SU-DHL-6 (cell line): ENCODE measurements at regions not wholly inside any gene's neighbourhood (a gene's known extent, or its start where the extent isn't known, plus 50 kb on each side); places are given as distances from the start of the nearest gene placed in this dataset.

ENCODE experiments used
- H2AFZ ChIP-seq: fragments of 200-600 bp; sonication (generic); 2 replicates; pipeline ENCODE4 v1.6.1; 2014; ENCODE audit warnings: low read depth, mild to moderate bottlenecking, moderate library complexity, mixed read lengths, antibody characterized with exemption, low read length; ENCODE audit not compliant: severe bottlenecking
- H3F3A ChIP-seq: fragments of 200-600 bp; shearing (Covaris generic); 2 replicates; pipeline ENCODE4 v1.6.0; 2016; ENCODE audit warnings: antibody characterized with exemption, mild to moderate bottlenecking; ENCODE audit not compliant: insufficient read depth
- H3K27ac ChIP-seq: fragments of 200-600 bp; sonication (generic); 2 replicates; pipeline ENCODE4 v1.5.1; 2016; ENCODE audit warnings: low read depth, mild to moderate bottlenecking, low read length, moderate library complexity, mixed read lengths
- H3K27me3 ChIP-seq: fragments of 200-600 bp; sonication (generic), shearing (Covaris generic); 2 replicates; pipeline ENCODE4 v1.6.0; 2014; ENCODE audit warnings: mild to moderate bottlenecking, low read length
- H3K36me3 ChIP-seq: fragments of 200-600 bp; sonication (generic); 2 replicates; pipeline ENCODE4 v1.6.1; 2014; ENCODE audit warnings: mild to moderate bottlenecking, low read length, mixed read lengths
- H3K4me2 ChIP-seq: fragments of 300-600, 200-600 bp; shearing (Covaris generic), sonication (generic); 2 replicates; pipeline ENCODE4 v1.6.0; 2014; ENCODE audit warnings: low read length, low read depth, mild to moderate bottlenecking; ENCODE audit not compliant: poor library complexity, severe bottlenecking
- H3K4me3 ChIP-seq: fragments of 200-600 bp; sonication (generic); 2 replicates; pipeline ENCODE4 v1.5.1; 2014; ENCODE audit warnings: antibody characterized with exemption, low read length, mild to moderate bottlenecking, mixed read lengths; ENCODE audit not compliant: insufficient read depth, poor library complexity, severe bottlenecking
- H3K79me2 ChIP-seq: fragments of 200-600 bp; sonication (generic); 2 replicates; pipeline ENCODE4 v1.6.1; 2014; ENCODE audit warnings: mild to moderate bottlenecking, low read length, moderate library complexity; ENCODE audit not compliant: insufficient read depth
- H3K9ac ChIP-seq: fragments of 200-600 bp; sonication (generic); 2 replicates; pipeline ENCODE4 v1.7.0; 2014; ENCODE audit warnings: mild to moderate bottlenecking, low read length
- H3K9me2 ChIP-seq: fragments of 200-600 bp; sonication (generic); replicated peaks from 2 replicates; pipeline ENCODE4 v1.6.1; 2014; ENCODE audit warnings: low read length; ENCODE audit not compliant: insufficient read depth
- H3K9me3 ChIP-seq: fragments of 200-600 bp; sonication (generic); 2 replicates; pipeline ENCODE4 v1.6.1; 2014; ENCODE audit warnings: low read length, mixed read lengths; ENCODE audit not compliant: insufficient read depth
- H4K20me1 ChIP-seq: fragments of 200-600 bp; sonication (generic); 2 replicates; pipeline ENCODE4 v1.6.1; 2014; ENCODE audit warnings: low read depth, mild to moderate bottlenecking, antibody characterized with exemption, low read length, moderate library complexity, mixed read lengths
- CTCF ChIP-seq: fragments of 200-600 bp; sonication (generic); IDR thresholded peaks from one replicate; pipeline ENCODE4 v1.5.1; 2017; ENCODE audit warnings: antibody characterized with exemption, mild to moderate bottlenecking, low read length, moderate library complexity; ENCODE audit not compliant: insufficient read depth, poor library complexity, severe bottlenecking
- EZH2phosphoT487 ChIP-seq: fragments of 200-600 bp; sonication (generic), shearing (Covaris generic); conservative IDR thresholded peaks from 2 replicates; pipeline ENCODE4 v1.6.1; 2018; ENCODE audit warnings: mild to moderate bottlenecking, antibody characterized with exemption, low read length, moderate library complexity, mixed read lengths

DNA sequence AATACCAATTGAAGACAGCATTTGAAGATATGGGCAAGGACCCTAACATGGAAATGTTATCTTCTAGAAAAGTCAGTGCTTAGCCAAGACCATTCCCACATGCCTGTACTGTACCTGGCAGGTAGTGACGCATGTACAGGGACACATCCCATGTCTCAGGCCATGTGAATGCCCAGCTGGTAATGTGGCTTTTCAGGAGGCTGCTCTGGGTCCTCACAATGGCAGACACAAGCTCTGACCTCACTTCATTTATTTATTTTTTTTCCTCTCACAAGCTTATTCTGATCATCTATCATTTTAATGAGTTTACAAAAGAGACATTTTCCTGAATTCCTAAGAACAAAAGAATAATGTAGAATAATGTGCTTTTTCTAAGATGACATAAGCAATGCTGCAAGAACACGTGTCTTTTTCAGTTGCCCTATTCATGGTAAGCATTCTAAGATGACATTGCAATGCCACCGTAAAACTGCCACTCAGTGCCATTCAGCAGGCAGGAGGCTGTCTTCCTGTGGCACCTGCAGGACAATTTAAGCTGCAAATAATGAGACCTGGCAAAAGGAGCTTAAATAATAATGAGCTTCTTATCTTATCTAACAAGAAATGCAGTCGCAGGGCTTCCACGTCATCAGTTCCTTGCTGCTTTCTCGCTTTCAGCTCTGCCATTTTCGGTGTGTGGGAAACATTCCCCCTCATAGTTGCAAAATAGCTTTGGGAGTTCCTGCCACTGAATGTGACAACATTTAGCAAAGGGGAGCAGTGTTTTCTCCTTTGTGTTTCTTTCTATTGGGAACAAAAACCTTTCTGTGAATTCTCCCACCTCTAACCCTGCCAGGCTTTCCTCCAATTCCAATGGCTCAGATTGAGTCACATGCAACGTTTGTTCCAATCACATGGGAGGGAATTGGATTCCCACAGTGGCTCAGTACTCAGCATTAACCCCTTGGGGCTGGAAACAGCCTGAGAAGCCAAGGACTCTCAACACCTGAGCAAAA is 113.0 kb downstream of the SEC23IP start:
- Histone ChIP-seq H2AFZ (no peak overlapping the region), H3K9me2 (no peaks in the 10 kb centered on the region), H3K27me3 (no peaks in the 10 kb centered on the region), H3F3A (no peaks in the 10 kb centered on the region), H4K20me1 (no peaks in the 10 kb centered on the region), H3K9ac (no peak overlapping the region), H3K9me3 (no peaks in the 10 kb centered on the region), H3K79me2 (no peaks in the 10 kb centered on the region), H3K4me3 (no peak overlapping the region), H3K4me2 (no peak overlapping the region), H3K27ac (no peak overlapping the region), H3K36me3 (no peaks in the 10 kb centered on the region)
- TF ChIP-seq CTCF = no peak
- no peak for TF ChIP-seq EZH2phosphoT487

DNA sequence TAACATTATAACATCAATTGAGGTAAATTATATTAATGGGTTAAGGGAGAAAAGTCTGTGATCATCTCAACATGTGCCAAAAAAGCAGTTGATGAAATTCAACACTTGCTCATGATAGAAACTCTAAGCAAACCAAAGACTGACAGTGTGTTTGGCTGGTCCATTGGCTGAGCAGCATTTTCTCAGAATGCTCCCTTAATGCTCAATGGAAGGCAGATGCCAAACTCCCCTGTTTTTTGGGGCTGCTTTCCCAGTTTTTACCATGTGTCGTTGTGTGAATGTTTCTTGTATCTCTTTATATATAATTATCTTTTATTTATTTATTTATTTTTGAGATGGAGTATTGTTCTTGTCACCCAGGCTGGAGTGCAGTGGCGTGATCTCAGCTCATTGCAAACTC is 114.7 kb downstream of the SEC23IP start:
- Histone ChIP-seq H3K79me2 (no peaks in the 10 kb centered on the region), H3K27ac (no peak overlapping the region), H3K4me3 (no peak overlapping the region), H3K36me3 (no peaks in the 10 kb centered on the region), H3K9ac (no peak overlapping the region), H2AFZ (no peak overlapping the region), H3K9me2 (no peaks in the 10 kb centered on the region), H3F3A (no peaks in the 10 kb centered on the region), H4K20me1 (no peaks in the 10 kb centered on the region), H3K9me3 (no peaks in the 10 kb centered on the region), H3K4me2 (no peak overlapping the region), H3K27me3 (no peaks in the 10 kb centered on the region)
- no peak for TF ChIP-seq CTCF

GRCh38 chr10:120011359-120012130 is 119.0 kb downstream of the SEC23IP start:
- Histone ChIP-seq H3K79me2 (no peaks in the 10 kb centered on the region), H3F3A (no peaks in the 10 kb centered on the region), H3K4me2 (no peak overlapping the region), H3K4me3 (no peak overlapping the region), H3K9me3 (no peaks in the 10 kb centered on the region), H2AFZ (no peak overlapping the region), H4K20me1 (no peaks in the 10 kb centered on the region), H3K9ac (no peak overlapping the region), H3K9me2 (no peaks in the 10 kb centered on the region), H3K36me3 (no peaks in the 10 kb centered on the region), H3K27ac (no peak overlapping the region), H3K27me3 (no peaks in the 10 kb centered on the region)
- TF ChIP-seq CTCF = no peak
